ENCODE measurements at regions not wholly inside any gene's neighbourhood (a gene's known extent, or its start where the extent isn't known, plus 50 kb on each side); places are given as distances from the start of the nearest gene placed in this dataset.

DNA sequence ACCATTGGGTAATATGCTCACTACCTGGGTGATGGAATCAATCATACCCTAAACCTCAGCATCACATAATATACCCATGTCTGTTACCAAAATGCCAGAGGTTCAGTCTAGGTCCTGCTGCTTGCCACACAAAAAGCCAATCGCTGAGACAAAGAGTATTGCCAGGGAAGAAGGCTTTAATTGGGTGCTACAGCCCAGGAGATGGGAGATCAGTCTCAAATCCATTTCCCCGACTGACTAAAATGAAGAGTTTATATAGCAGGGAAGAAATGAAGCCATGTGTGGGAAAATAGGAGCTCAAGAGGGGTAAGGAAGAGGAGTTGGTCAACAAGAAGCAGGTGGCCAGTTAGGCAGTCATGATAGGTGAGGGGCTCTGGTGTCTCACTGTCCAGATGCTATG lies 149.6 kb downstream of the QRSL1 start:
- no peak for DNase-seq (ENCODE audit: low spot score in 2 of 2)
- intact Hi-C loops (cut with DNase I; ENCODE audit: low total_unique reads): no loop called here
- TF ChIP-seq, protein P1, sequence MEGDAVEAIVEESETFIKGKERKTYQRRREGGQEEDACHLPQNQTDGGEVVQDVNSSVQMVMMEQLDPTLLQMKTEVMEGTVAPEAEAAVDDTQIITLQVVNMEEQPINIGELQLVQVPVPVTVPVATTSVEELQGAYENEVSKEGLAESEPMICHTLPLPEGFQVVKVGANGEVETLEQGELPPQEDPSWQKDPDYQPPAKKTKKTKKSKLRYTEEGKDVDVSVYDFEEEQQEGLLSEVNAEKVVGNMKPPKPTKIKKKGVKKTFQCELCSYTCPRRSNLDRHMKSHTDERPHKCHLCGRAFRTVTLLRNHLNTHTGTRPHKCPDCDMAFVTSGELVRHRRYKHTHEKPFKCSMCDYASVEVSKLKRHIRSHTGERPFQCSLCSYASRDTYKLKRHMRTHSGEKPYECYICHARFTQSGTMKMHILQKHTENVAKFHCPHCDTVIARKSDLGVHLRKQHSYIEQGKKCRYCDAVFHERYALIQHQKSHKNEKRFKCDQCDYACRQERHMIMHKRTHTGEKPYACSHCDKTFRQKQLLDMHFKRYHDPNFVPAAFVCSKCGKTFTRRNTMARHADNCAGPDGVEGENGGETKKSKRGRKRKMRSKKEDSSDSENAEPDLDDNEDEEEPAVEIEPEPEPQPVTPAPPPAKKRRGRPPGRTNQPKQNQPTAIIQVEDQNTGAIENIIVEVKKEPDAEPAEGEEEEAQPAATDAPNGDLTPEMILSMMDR (IDR thresholded peaks at IDR 0.05): no peak
- no peak for TF ChIP-seq POLR2A (IDR thresholded peaks at IDR 0.05)
- H3K4me3 ChIP-seq (ENCODE audit: low read depth, poor library complexity, severe bottlenecking): no peak overlapping the region
- 87% methylated on average over 2 of the region's 2 CpGs for WGBS, 2 donors

- TF ChIP-seq, protein P1 (IDR thresholded peaks at IDR 0.05): no peak
- no peak for TF ChIP-seq POLR2A (IDR thresholded peaks at IDR 0.05)
- no peak overlapping the region for H3K4me3 ChIP-seq (ENCODE audit: low read depth, poor library complexity, severe bottlenecking)
- no peak for DNase-seq (ENCODE audit: low spot score in 2 of 2)
- 40 to 57% methylated on average over 8 of the region's 8 CpGs for WGBS, 2 donors
- intact Hi-C loops (cut with DNase I; ENCODE audit: low total_unique reads): no loop called here
Measured at GRCh38 chr6:106773996-106774629, 144.7 kb downstream of the QRSL1 start.

DNA sequence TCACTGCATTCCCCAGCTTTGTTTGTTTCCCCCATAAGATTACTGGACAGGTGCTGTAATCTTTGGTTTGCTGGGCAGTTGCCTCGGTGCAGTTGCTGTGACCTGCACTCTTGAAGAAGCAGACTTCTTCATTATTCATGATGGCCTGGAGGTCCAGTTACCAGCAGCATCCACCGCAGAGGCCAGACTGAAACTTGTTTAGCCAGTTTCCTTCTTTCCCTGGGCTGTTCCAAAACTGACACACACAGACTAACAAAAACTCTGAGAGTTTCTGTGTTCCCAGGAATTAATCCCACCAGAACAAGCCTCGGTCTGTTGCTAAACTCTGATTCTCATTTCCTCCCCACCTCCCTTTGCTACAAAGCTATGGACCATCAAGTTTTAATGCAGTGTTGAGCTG lies 144.1 kb downstream of the QRSL1 start:
- H3K4me3 ChIP-seq (ENCODE audit: low read depth, poor library complexity, severe bottlenecking): no peak overlapping the region
- no peak for DNase-seq (ENCODE audit: low spot score in 2 of 2)
- intact Hi-C loops (cut with DNase I; ENCODE audit: low total_unique reads): no loop called here
- no peak for TF ChIP-seq POLR2A (IDR thresholded peaks at IDR 0.05)
- TF ChIP-seq, protein P1 (IDR thresholded peaks at IDR 0.05): no peak
- WGBS, 2 donors: 16 to 23% methylated on average over 3 of the region's 3 CpGs

DNA sequence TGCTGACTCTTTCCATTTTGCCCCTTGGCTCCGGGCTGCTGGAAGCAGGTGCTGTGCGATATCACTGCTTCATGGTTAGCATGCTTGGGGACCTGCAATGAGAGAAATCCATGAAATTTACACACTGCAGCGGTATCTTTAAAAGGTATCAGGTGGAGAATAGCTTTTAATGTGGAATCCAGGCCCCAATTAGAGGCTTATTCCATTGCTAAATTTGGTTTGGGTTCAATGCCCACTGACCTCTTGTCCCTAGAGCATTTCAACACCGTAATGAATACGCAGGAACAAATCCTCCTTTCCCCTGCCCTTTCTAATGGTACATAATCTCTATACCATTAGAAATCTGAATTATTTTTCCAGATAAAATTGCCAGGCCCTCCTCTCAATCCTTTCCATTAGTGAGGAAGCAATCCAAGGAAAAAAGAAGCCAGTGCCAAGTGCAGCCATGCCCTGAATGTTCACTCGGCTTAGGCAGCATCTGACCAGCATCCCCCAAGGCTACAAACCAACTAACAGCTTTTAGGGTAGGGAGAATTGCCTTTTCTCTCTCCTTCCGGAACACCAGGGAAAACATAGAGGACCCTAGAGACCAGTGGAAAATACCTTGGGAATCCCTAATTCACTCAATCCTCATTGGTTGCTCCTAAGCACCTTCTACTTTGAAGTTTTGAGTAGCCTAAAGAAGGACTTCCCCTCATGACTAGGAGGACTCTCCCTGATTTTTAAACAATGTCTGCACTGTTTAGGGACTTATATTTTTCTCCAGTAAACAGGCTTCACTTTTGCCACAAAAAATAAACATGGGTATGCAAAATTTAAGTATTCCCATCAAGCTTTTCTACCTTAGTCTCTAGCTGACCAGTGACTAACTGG lies 143.1 kb downstream of the QRSL1 start:
- DNase-seq (ENCODE audit: low spot score in 2 of 2): no peak
- 72 to 74% methylated on average over 7 of the region's 7 CpGs for WGBS, 2 donors
- intact Hi-C loops (cut with DNase I; ENCODE audit: low total_unique reads): no loop called here
- no peak overlapping the region for H3K4me3 ChIP-seq (ENCODE audit: low read depth, poor library complexity, severe bottlenecking)
- TF ChIP-seq, protein P1 (IDR thresholded peaks at IDR 0.05): no peak
- TF ChIP-seq POLR2A (IDR thresholded peaks at IDR 0.05): no peak

GRCh38 chr6:106771822-106772221 lies 142.4 kb downstream of the QRSL1 start:
- 93 to 95% methylated on average over 4 of the region's 4 CpGs for WGBS, 2 donors
- intact Hi-C loops (cut with DNase I; ENCODE audit: low total_unique reads): no loop called here
- TF ChIP-seq POLR2A (IDR thresholded peaks at IDR 0.05): no peak
- TF ChIP-seq, protein P1 (IDR thresholded peaks at IDR 0.05): no peak

More at GRCh38 chr6:106771822-106772221, 142.4 kb downstream of the QRSL1 start:
- DNase-seq (ENCODE audit: low spot score in 2 of 2): no peak
- no peak overlapping the region for H3K4me3 ChIP-seq (ENCODE audit: low read depth, poor library complexity, severe bottlenecking)

Data from lower leg skin (tissue), 4 donors.